RKO (cell line): ENCODE measurements at regions not wholly inside any gene's neighbourhood (a gene's known extent, or its start where the extent isn't known, plus 50 kb on each side); places are given as distances from the start of the nearest gene placed in this dataset.

Source experiments
- DNase-seq: peaks from one replicate; pipeline ENCODE4 v3.0.0-alpha.2; 2016; ENCODE audit warnings: low spot score

DNA sequence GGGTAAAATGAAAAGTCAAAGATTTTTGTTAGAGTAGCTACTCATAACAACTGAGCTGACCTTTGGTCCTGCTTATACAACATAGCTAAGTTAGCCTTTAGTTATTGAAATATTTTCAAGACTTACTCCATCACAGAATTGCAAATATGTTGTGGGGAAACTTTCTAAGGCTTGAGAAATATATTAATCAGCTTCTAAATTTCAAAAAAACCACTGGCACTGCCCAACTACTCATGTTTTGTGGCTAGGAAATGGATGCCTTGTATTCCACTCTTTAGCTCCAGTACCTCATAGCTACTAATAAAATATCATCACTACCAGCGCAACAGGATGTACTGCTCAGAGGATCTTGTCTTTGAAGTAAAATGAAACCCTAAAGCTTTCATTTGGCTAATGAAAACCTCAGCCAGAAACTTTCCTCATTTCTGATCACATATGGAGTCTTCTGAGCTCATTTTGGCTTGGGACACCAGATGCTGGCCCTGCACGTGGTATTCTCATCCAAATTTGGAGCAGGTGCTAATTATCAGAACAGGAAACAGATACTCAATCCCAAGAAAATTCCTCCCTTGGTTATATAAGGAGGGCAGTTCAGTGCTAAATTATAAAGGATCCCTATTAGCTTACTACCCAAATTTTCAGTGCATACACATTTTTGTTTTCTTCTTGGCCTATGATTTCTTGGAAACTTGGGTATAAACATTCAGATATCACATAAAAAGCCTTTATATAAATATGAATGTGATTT is 690.7 kb downstream of the ADGRL2 start:
- DNase-seq = no peak

DNA sequence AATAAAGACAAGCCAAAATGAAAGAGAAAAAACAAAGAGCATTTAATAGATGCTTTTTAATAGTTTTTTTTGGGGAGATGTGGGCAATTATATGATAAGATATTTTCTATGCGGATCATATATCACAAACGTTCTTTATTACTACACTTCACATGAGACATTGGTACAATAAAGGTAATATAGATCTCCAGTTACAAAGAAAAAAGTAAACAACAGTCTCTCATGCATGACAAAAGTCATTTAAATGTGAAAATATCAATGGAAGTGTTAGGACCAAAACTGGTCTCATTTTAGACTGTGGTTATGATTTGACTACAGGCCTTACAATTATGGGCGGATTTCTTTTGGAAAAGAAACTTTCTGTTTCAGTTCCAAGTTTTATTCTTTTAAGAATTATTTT is 687.0 kb downstream of the ADGRL2 start:
- no peak for DNase-seq

GRCh38 chr1:82486969-82487368 is 686.2 kb downstream of the ADGRL2 start:
- no peak for DNase-seq

DNA sequence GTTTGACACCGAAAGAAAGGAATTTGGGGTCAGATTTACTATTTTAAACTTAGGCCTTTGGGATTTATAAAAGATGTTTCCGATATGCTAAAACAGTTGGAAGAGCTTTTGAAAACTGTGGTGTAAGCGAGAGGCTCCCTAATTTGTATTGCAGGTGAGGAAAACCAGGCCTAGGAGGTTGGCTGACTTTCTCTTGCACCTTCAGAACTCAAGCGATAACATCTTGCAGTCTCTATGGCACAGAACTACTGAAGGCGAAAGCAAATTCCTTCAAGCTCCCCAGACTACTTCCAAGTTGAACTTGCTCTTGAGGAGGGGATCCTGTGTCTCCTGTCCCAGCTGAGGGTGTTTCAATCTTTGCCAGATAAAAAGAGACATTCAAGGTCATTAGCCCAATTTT is 685.7 kb downstream of the ADGRL2 start:
- DNase-seq = no peak

DNA sequence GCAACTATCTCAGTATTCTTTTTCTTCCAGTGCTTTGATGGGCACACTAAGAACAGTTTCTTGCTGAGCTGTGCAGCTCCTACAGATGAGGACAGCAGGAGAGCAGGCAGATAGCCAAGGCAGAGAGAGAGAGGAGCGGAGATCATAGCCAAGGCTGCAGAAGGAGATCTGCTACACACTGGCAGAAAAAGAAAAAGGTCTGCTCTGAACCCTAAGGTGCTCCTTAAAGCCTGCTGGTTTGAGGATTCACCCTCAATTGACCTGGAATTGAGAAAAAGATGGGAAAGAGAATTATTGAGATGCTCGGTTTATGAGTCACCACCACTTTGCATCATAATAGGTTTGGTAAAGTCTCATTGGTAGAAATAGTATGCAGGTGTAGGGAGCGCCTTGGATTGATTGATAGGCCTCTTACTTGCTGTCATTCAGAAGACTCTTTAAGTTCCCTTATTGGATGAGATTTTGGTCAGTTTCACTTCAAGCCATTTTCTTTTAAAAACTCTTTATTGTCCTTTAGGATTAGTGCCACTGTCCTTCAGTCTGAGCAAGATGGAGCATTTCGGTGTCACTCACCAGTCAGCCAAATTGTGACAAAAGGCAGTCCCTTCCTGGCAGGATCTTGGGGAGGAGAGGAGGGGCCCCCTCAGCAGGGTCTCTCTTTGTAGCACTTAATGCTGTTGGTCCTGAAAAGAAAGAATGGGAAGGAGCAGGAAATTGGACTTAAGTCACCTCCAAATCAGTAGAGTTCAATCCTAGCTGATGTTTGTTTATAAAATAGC is 685.0 kb downstream of the ADGRL2 start:
- DNase-seq = no peak

DNA sequence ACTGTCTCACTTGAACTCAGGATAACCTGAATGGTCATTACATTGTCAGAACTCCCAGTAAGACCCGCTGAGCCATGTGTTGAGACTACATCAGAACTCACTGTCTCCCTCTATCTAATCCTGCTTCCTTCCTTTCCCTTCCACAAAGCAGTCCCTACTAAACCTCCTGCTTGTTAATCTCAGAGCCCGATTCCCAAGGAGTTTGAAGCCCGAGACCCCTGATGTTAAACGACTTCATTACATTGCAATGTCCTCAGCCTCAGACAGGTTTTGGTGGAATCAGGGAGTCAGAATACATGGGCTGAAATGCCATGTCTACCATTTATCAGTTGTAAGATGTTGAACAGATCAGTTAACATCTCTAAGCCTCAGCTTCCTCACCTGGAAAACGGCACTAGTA is 682.4 kb downstream of the ADGRL2 start:
- no peak for DNase-seq

GRCh38 chr1:82478916-82479315 is 678.2 kb downstream of the ADGRL2 start:
- no peak for DNase-seq

- no peak for DNase-seq
Observed at GRCh38 chr1:82472489-82473131, 671.9 kb downstream of the ADGRL2 start.

DNA sequence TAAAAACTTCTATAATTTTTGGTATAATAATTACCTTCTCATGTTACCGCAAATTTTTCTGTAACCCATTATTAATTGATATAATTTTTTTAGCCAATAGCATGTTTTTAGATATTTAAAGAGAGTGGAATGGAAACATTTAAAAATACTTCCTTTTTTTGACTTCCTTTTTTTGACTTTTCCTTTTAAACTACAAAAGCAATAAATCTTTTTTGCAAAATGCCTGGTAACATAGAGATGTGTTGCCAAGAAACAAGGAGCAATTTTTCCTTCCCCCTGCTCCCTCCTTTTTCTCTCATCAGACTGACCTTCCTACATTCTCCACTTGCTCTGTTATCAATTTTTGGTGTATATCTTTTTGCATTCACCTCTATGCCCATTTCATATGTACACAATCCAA is 666.2 kb downstream of the ADGRL2 start:
- no peak for DNase-seq

- no peak for DNase-seq
Observed at GRCh38 chr1:82466416-82466815, 665.7 kb downstream of the ADGRL2 start.

- DNase-seq = no peak
Observed at GRCh38 chr1:82465024-82465423, 664.3 kb downstream of the ADGRL2 start.

DNA sequence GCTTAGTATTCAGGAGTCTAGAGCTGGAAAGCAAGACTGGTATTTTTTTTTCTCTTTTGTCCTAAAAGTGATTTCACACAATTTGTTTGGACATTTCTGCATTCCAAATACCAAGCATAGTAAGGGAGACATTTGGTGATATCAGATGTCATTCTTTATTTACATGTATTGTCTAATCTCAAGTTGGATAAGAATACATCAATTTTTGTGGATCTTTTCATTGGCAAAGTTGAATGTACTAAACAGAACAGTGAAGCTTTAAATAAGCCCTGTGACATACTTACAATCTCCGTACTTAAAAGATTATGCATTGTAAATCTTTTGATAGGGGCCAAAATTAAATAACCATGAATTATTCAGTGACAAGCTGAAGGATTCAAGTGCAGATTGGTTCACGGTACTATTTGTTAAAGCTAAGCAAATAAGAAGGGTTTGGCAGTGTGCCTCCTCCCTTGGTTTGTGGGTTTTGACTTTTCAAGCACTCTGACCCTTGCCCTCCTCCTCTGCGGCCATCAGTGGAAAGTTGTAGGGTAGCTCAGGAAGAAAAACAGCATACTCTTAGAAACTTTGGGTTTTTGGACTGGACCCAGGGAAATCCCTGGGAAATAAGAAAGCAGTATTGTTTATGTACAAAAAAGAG is 663.7 kb downstream of the ADGRL2 start:
- no peak for DNase-seq

DNA sequence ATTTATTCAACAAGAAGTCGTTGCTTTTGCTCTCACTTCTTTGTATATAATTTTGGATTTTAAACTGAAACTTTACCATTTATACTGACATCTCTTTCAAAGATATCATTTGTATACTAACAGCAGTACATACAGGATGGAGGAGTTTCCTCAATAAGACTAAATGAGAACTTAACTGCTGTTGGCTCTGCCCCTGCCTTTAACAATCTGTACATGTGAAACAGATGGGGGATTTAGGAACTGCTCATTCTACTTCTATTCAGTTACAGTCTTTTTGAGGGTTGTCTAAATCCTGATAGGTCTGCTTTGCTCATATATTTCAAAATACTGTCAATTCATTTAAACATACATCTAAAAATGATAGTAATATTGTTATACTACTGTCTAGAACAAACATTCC is 663.2 kb downstream of the ADGRL2 start:
- no peak for DNase-seq

- no peak for DNase-seq
Observed at GRCh38 chr1:82462366-82462765, 661.6 kb downstream of the ADGRL2 start.

DNA sequence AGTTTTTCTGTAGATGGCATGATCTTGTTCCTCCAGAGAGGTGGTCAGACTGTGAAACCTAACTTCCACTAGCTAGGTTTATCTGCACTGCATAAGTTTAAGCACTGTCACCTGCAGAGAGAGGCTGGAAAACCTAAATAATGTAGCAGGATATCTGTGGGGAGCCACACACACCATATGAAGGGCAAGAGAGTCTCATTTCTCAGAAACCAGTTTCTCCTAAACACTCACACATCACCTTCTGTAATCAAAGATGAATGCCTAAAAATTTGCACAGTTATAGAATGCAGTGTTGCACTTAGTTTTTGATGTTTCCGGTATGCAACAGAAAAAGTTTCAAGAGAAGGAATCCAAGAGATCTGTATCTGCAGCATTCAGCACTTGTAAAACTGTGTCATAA is 654.6 kb downstream of the ADGRL2 start:
- no peak for DNase-seq

- DNase-seq = no peak
Observed at GRCh38 chr1:82454431-82454830, 653.7 kb downstream of the ADGRL2 start.

DNA sequence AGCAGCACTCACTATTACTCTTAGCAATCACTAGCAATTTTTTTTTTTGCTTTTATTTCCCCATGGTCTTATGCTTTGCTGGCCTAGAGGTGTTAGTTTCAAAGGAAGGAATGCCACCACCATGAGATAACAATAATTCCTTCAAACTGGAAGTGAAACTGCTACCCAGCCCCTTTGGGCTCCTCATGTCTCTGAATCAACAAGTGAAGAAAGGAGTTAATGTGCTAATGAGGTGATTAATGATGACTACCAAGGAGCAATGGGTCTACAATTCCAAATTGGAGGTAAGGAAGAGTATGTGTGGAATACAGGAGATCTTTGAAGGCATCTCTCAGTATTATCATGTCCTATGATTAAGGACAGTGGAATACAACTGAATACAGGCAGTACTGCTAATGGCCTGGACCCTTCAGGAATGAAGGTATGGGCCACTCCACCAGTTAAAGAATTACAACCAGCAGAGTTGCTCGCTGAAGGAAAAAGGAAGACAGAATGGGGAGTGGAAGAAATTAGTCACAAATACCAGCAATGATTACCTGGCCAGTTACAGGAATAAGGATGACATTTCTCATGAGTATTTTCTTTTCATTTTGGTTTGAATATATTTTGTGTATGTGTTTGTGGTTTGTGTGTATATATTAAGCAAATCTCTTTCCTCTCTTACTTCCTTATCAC is 652.9 kb downstream of the ADGRL2 start:
- no peak for DNase-seq

DNA sequence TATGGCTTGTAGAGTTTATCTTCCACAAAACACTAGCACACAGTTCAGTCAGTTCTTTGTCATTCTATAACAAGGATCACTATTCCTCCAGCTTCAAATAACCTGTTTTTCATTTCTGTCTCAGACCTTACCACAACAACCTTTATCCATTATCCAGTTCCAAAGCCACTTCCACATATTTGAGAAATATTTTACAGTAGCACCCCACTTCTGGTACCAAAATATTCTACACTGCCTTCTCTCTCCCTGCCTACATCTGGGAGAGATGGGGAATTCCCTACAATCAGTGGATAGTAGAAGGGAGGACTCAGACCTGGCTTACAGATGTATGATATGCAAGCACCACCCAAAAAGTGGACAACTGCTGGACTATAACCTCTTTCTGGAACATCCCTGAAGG is 651.4 kb downstream of the ADGRL2 start:
- no peak for DNase-seq

DNA sequence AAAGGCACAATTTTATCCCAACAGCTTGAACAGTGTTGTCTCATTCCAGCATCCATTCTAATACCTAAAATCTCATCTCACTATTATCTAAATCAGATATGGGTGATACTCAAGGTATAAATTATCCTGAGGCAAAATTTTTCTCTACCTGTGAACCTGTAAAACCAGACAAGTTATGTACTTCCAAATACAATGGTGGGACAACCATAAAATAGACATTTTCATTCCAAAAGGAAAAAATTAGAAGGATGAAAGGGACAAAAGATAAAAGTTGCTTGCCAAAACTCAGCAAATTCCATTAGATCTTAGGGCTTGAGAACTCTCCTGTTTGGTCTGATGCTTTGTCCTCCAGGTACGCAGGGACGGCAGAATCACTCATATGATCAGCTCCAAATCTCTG is 650.5 kb downstream of the ADGRL2 start:
- DNase-seq = no peak

GRCh38 chr1:82449506-82450057 is 648.8 kb downstream of the ADGRL2 start:
- no peak for DNase-seq

GRCh38 chr1:82446955-82447354 is 646.2 kb downstream of the ADGRL2 start:
- no peak for DNase-seq

- no peak for DNase-seq
Observed at GRCh38 chr1:82446236-82446635, 645.5 kb downstream of the ADGRL2 start.
